ENCODE measurements at regions not wholly inside any gene's neighbourhood (a gene's known extent, or its start where the extent isn't known, plus 50 kb on each side); places are given as distances from the start of the nearest gene placed in this dataset.

- TF ChIP-seq CTCF (conservative IDR thresholded peaks at IDR 0.05; ENCODE audit: low read depth, low read length) (no peak), EZH2 (IDR thresholded peaks at IDR 0.05; ENCODE audit: borderline replicate concordance, low read depth, low read length, poor library complexity, severe bottlenecking) (no peak)
Observed at GRCh38 chr14:23831596-23831995, 122.0 kb upstream of the DHRS4 start.

All from A673 (cell line).